SK-N-SH (cell line): ENCODE measurements at regions not wholly inside any gene's neighbourhood (a gene's known extent, or its start where the extent isn't known, plus 50 kb on each side); places are given as distances from the start of the nearest gene placed in this dataset.
A peak's percentile ranks its signal among the peaks of the same experiment; 100 is the strongest.

Source experiments
- CTCF ChIP-seq: fragments of 200-600 bp; sonication (generic); IDR thresholded peaks from 2 replicates; pipeline ENCODE4 v1.6.1; 2017; ENCODE audit warnings: antibody characterized with exemption, mild to moderate bottlenecking, moderate library complexity
- FOSL2 ChIP-seq: IDR thresholded peaks from 2 replicates; pipeline ENCODE4 v1.4.0; 2012; ENCODE audit warnings: low read depth, mild to moderate bottlenecking, moderate library complexity, borderline replicate concordance
- MEF2A ChIP-seq: IDR thresholded peaks from 2 replicates; pipeline ENCODE4 v1.4.0; 2012; ENCODE audit warnings: low read depth, borderline replicate concordance
- SIN3A ChIP-seq: IDR thresholded peaks from 2 replicates; pipeline ENCODE4 v1.6.1; 2012; ENCODE audit warnings: low read depth, mild to moderate bottlenecking, low read length, moderate library complexity, borderline replicate concordance
- SMC3 ChIP-seq: IDR thresholded peaks from 2 replicates; pipeline ENCODE4 v1.6.1; 2012; ENCODE audit warnings: low read depth, low read length, improper control_type of control experiment
- YY1 ChIP-seq: IDR thresholded peaks from 2 replicates; pipeline ENCODE4 v1.4.0; 2012; ENCODE audit warnings: low read depth, mild to moderate bottlenecking

GRCh38 chr11:80320765-80321164 lies 879.9 kb upstream of the TENM4 start:
- TF ChIP-seq MEF2A (no peak), SMC3 (no peak), SIN3A (no peak), CTCF (0 out of 2 replicates have a peak, but pooled peaks have one; percentile 23), YY1 (no peak), FOSL2 (no peak)
